Osteoblast (primary cell): ENCODE measurements at regions not wholly inside any gene's neighbourhood (a gene's known extent, or its start where the extent isn't known, plus 50 kb on each side); places are given as distances from the start of the nearest gene placed in this dataset.

Source experiments
- DNase-seq: peaks from one replicate; pipeline ENCODE4 v3.0.0; 2011; ENCODE audit warnings: low spot score, mixed read lengths; ENCODE audit not compliant: insufficient read length; ENCODE audit errors: missing footprints
- H2AFZ ChIP-seq: 2 replicates; pipeline ENCODE4 v1.6.0; 2011; ENCODE audit warnings: mild to moderate bottlenecking, low read length
- H3K27ac ChIP-seq: 2 replicates; pipeline ENCODE4 v1.5.1; 2011; ENCODE audit warnings: mild to moderate bottlenecking, low read depth, low read length, moderate library complexity
- H3K27me3 ChIP-seq: 2 replicates; pipeline ENCODE4 v1.6.0; 2012; ENCODE audit warnings: mild to moderate bottlenecking, control low read depth, inconsistent platforms, low read length, moderate library complexity; ENCODE audit not compliant: insufficient read depth
- H3K36me3 ChIP-seq: 2 replicates; pipeline ENCODE4 v1.5.1; 2011; ENCODE audit warnings: mild to moderate bottlenecking, low read length, control low read depth, moderate library complexity; ENCODE audit not compliant: insufficient read depth
- H3K4me1 ChIP-seq: 2 replicates; pipeline ENCODE4 v1.5.1; 2011; ENCODE audit warnings: mild to moderate bottlenecking, low read length, control low read depth, moderate library complexity; ENCODE audit not compliant: insufficient read depth
- H3K4me2 ChIP-seq: 2 replicates; pipeline ENCODE4 v1.6.0; 2011; ENCODE audit warnings: mild to moderate bottlenecking, low read length; ENCODE audit not compliant: insufficient read depth
- H3K4me3 ChIP-seq: fragments of 200-600 bp; sonication (generic); 3 replicates; pipeline ENCODE4 v1.5.1; 2012; ENCODE audit warnings: mild to moderate bottlenecking, low read length, inconsistent platforms; ENCODE audit not compliant: insufficient read depth
- H3K79me2 ChIP-seq: 2 replicates; pipeline ENCODE4 v1.6.0; 2012; ENCODE audit warnings: mild to moderate bottlenecking, low read length, control low read depth, inconsistent platforms; ENCODE audit not compliant: insufficient read depth
- H3K9me3 ChIP-seq: 2 replicates; pipeline ENCODE4 v1.5.1; 2011; ENCODE audit warnings: low read depth, low read length, control low read depth
- H4K20me1 ChIP-seq: 2 replicates; pipeline ENCODE4 v1.6.0; 2012; ENCODE audit warnings: mild to moderate bottlenecking, low read length, control low read depth; ENCODE audit not compliant: insufficient read depth
- CTCF ChIP-seq: IDR thresholded peaks from 2 replicates; pipeline ENCODE4 v1.5.1; 2011; ENCODE audit warnings: mild to moderate bottlenecking, low read depth, low read length, moderate library complexity; ENCODE audit errors: extremely low read depth

DNA sequence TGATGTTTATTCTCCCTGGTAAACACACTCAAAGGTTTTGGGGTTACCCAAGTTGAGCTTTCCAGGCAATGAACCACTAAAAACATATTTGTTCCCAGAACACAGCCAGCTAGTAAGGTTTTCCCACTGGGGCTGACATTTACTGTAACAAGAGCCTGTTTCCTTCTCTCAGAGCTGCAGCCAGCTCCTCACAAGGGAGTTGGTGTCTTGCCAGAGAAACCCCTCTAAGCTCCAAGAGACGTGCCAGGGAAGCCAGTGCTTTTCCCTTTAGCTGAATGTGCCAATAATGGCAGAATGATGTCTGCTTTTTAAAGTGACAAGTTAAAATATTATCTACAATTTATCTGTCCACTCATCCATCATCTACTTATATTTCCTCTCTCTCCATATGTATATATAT lies 170.8 kb upstream of the RBFOX1 start:
- H3K27ac ChIP-seq, result no peak overlapping the region
- no peaks in the 10 kb centered on the region for H3K36me3 ChIP-seq
- H4K20me1 ChIP-seq, result no peaks in the 10 kb centered on the region
- H3K9me3 ChIP-seq, result peaks cover 3% of the 10 kb centered on the region
- DNase-seq, result no peak
- H2AFZ ChIP-seq, result no peak overlapping the region
- H3K4me1 ChIP-seq, result no peaks in the 10 kb centered on the region
- no peaks in the 10 kb centered on the region for H3K27me3 ChIP-seq
- H3K4me2 ChIP-seq, result no peak overlapping the region
- no peak for TF ChIP-seq CTCF
- no peak overlapping the region for H3K4me3 ChIP-seq
- H3K79me2 ChIP-seq, result no peaks in the 10 kb centered on the region

DNA sequence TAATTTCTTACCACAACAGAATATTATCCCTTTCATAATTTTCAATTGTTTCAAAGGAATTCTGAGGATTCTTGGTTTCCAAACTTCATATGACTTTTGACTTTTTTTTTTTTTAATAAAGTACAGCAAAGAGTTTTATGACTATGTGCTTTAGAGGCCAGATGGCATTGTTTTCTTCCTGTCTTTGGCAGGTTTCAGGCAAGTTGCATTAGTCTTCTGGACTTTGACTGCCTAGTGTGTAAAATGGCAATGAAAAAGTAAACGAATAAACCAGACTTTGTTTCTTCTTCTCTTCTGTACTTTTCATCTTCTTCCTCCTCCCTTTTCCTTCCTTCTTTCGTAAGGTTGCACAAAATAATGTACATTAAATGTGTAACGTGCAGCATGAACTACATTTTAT lies 172.6 kb upstream of the RBFOX1 start:
- DNase-seq, result no peak
- Histone ChIP-seq H3K27me3 (no peaks in the 10 kb centered on the region), H3K27ac (no peak overlapping the region), H4K20me1 (no peaks in the 10 kb centered on the region), H3K79me2 (no peaks in the 10 kb centered on the region), H3K4me3 (no peak overlapping the region), H3K9me3 (peaks cover 3% of the 10 kb centered on the region), H3K4me1 (no peaks in the 10 kb centered on the region), H3K36me3 (no peaks in the 10 kb centered on the region), H2AFZ (no peak overlapping the region), H3K4me2 (no peak overlapping the region)
- no peak for TF ChIP-seq CTCF

DNA sequence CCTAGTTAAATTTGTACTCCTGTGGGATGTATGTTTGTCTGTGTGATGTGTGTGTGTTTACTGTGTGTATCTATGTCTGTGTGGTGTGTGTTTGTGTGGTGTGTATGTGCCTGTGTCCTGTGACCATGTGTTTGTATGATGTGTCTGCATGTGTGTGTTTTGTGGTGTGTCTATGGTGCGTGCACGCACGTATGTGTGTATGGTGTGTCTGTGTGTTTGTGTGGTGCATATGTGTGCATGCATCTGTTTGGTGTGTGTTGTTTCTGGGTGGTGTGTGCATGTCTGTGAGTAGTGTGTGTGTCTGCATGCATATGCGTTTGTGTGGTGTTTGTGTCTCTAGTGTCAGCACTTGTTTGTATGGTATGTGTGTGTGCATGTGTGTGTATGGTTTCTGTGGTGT lies 174.2 kb upstream of the RBFOX1 start:
- no peaks in the 10 kb centered on the region for H3K79me2 ChIP-seq
- no peaks in the 10 kb centered on the region for H3K27me3 ChIP-seq
- no peak overlapping the region for H3K4me2 ChIP-seq
- no peaks in the 10 kb centered on the region for H3K36me3 ChIP-seq
- H3K4me3 ChIP-seq, result no peak overlapping the region
- DNase-seq, result no peak
- no peak overlapping the region for H3K27ac ChIP-seq
- no peak for TF ChIP-seq CTCF
- no peak overlapping the region for H2AFZ ChIP-seq
- no peaks in the 10 kb centered on the region for H4K20me1 ChIP-seq
- H3K4me1 ChIP-seq, result no peaks in the 10 kb centered on the region
- H3K9me3 ChIP-seq, result peaks cover 2% of the 10 kb centered on the region

GRCh38 chr16:7150230-7150629 lies 182.4 kb upstream of the RBFOX1 start:
- H3K4me1 ChIP-seq, result no peaks in the 10 kb centered on the region
- H2AFZ ChIP-seq, result no peak overlapping the region
- no peaks in the 10 kb centered on the region for H3K79me2 ChIP-seq
- no peak for DNase-seq
- no peak overlapping the region for H3K4me3 ChIP-seq
- no peaks in the 10 kb centered on the region for H3K36me3 ChIP-seq
- H3K9me3 ChIP-seq, result peaks cover 2% of the 10 kb centered on the region
- no peak for TF ChIP-seq CTCF
- H3K4me2 ChIP-seq, result no peak overlapping the region
- no peaks in the 10 kb centered on the region for H3K27me3 ChIP-seq
- no peak overlapping the region for H3K27ac ChIP-seq
- H4K20me1 ChIP-seq, result no peaks in the 10 kb centered on the region
